ENCODE measurements at regions not wholly inside any gene's neighbourhood (a gene's known extent, or its start where the extent isn't known, plus 50 kb on each side); places are given as distances from the start of the nearest gene placed in this dataset.

GRCh38 chr14:62558451-62558850, 486.8 kb downstream of the KCNH5 start:
- Histone ChIP-seq H2AFZ (replicated peaks; ENCODE audit: low read length, poor library complexity) (no peak overlapping the region), H4K8ac (ENCODE audit: low read depth in 2 of 2, low read length in 2 of 2) (no peak overlapping the region), H2BK120ac (ENCODE audit: low read depth, low read length) (no peak overlapping the region), H3K79me1 (ENCODE audit: low read depth in 1 of 2, low read length in 2 of 2) (no peaks in the 10 kb centered on the region), H3K18ac (ENCODE audit: low read depth, low read length) (no peak overlapping the region), H3K27ac (ENCODE audit: insufficient read depth, low read length) (no peak overlapping the region), H2BK15ac (ENCODE audit: low read depth, low read length) (no peak overlapping the region), H2AK9ac (replicated peaks; ENCODE audit: low read depth, low read length, poor library complexity) (no peak overlapping the region), H3K9me3 (ENCODE audit: control insufficient read depth, insufficient read depth, low read length) (no peaks in the 10 kb centered on the region), H4K20me1 (ENCODE audit: insufficient read depth, low read length) (no peaks in the 10 kb centered on the region), H4K5ac (ENCODE audit: low read depth, low read length) (no peak overlapping the region), H3K4me2 (ENCODE audit: low read depth, low read length) (no peak overlapping the region), H3K27me3 (ENCODE audit: control insufficient read depth, insufficient read depth, low read length) (no peaks in the 10 kb centered on the region), H3K23ac (ENCODE audit: low read depth, low read length) (no peak overlapping the region), H3K4me1 (ENCODE audit: control insufficient read depth, insufficient read depth, low read length) (no peaks in the 10 kb centered on the region), H2BK5ac (ENCODE audit: low read depth, low read length, poor library complexity, severe bottlenecking) (no peak overlapping the region), H3K4ac (ENCODE audit: low read depth, low read length) (no peak overlapping the region), H2BK20ac (ENCODE audit: low read depth, low read length) (no peak overlapping the region), H3K9me1 (ENCODE audit: insufficient read depth, low read length) (no peaks in the 10 kb centered on the region), H3K36me3 (ENCODE audit: control insufficient read depth, insufficient read depth, low read length) (no peaks in the 10 kb centered on the region), H3K14ac (replicated peaks; ENCODE audit: low read depth, low read length) (no peak overlapping the region), H2AK5ac (ENCODE audit: low read depth, low read length) (no peak overlapping the region), H3K56ac (ENCODE audit: extremely low read depth, insufficient read depth, low read length) (no peak overlapping the region), H3K4me3 (ENCODE audit: insufficient read depth, low read depth, low read length) (no peak overlapping the region), H3K9ac (ENCODE audit: low read depth, low read length) (no peak overlapping the region), H4K91ac (ENCODE audit: insufficient read depth, low read depth, low read length) (no peak overlapping the region)
- no peak for TF ChIP-seq BHLHE40 (IDR thresholded peaks at IDR 0.05; ENCODE audit: low read depth, low read length)
- TF ChIP-seq, protein P1, sequence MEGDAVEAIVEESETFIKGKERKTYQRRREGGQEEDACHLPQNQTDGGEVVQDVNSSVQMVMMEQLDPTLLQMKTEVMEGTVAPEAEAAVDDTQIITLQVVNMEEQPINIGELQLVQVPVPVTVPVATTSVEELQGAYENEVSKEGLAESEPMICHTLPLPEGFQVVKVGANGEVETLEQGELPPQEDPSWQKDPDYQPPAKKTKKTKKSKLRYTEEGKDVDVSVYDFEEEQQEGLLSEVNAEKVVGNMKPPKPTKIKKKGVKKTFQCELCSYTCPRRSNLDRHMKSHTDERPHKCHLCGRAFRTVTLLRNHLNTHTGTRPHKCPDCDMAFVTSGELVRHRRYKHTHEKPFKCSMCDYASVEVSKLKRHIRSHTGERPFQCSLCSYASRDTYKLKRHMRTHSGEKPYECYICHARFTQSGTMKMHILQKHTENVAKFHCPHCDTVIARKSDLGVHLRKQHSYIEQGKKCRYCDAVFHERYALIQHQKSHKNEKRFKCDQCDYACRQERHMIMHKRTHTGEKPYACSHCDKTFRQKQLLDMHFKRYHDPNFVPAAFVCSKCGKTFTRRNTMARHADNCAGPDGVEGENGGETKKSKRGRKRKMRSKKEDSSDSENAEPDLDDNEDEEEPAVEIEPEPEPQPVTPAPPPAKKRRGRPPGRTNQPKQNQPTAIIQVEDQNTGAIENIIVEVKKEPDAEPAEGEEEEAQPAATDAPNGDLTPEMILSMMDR (conservative IDR thresholded peaks at IDR 0.05; ENCODE audit: low read depth, low read length): no peak
- TF ChIP-seq MAZ (IDR thresholded peaks at IDR 0.05; ENCODE audit: borderline replicate concordance, low read depth, low read length): no peak
- no peak for TF ChIP-seq FOS (IDR thresholded peaks at IDR 0.05; ENCODE audit: low read depth, low read length)
- no peak for TF ChIP-seq MAFK (IDR thresholded peaks at IDR 0.05; ENCODE audit: low read depth, low read length)
- TF ChIP-seq RCOR1 (IDR thresholded peaks at IDR 0.05; ENCODE audit: insufficient replicate concordance, low read length): no peak
- no peak for TF ChIP-seq CHD1 (IDR thresholded peaks at IDR 0.05; ENCODE audit: low read depth, low read length)
- TF ChIP-seq RFX5 (IDR thresholded peaks at IDR 0.05; ENCODE audit: low read depth, low read length): no peak
- TF ChIP-seq ELK1 (IDR thresholded peaks at IDR 0.05; ENCODE audit: borderline replicate concordance, low read depth, low read length): no peak
- in situ Hi-C loops (cut with MboI; ENCODE audit: low sequenced_read_pairs): no loop called here
- no peak for ATAC-seq (ENCODE audit: low read depth)
- ChIA-PET CTCF (no interaction called here), POLR2A (ENCODE audit: unreplicated experiment) (no interaction called here)
- dilution Hi-C loops (cut with HindIII; ENCODE audit: low sequenced_read_pairs, unreplicated experiment): no loop called here
- intact Hi-C loops (cut with micrococcal nuclease): no loop called here
- no CpG with 5 or more reads among the region's 1 CpG for WGBS, 2 experiments (ENCODE audit: extremely low coverage in 2 of 2, insufficient read length in 1 of 2)
- DNase-seq: no peak
- no TSS peak for BruUV-seq (replicated peaks)

Data from IMR-90 (cell line).